ENCODE measurements at regions not wholly inside any gene's neighbourhood (a gene's known extent, or its start where the extent isn't known, plus 50 kb on each side); places are given as distances from the start of the nearest gene placed in this dataset.

- in situ Hi-C loops (cut with HindIII; ENCODE audit: low sequenced_read_pairs): no loop called here
- no peak overlapping the region for H3K4me3 ChIP-seq (ENCODE audit: low read depth, low read length)
- DNase-seq (ENCODE audit: low read depth, low spot score): no peak
- TF ChIP-seq CTCF (IDR thresholded peaks at IDR 0.05; ENCODE audit: low read depth, low read length): no peak
Observed at GRCh38 chr2:9769171-9770005, 73.9 kb upstream of the TAF1B start.

DNA sequence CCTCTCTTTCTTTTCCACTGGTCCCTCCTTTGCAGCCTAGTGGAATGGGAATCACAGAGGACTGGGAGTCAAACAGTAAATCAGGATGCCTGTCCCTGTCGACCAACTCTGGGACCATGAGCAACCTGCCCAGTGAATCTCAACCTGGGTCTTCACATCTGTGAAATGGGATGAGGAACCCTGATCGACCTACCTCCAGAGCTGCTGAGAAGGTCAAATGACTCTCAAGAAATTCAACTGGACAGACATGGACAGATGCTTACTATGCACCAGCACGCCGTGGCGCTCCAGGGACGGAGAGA is 73.3 kb upstream of the TAF1B start:
- DNase-seq (ENCODE audit: low read depth, low spot score): no peak
- TF ChIP-seq CTCF (IDR thresholded peaks at IDR 0.05; ENCODE audit: low read depth, low read length): no peak
- H3K4me3 ChIP-seq (ENCODE audit: low read depth, low read length): no peak overlapping the region
- in situ Hi-C loops (cut with HindIII; ENCODE audit: low sequenced_read_pairs): no loop called here

- peak; percentile 70 for DNase-seq (ENCODE audit: low read depth, low spot score)
- in situ Hi-C loops (cut with HindIII; ENCODE audit: low sequenced_read_pairs): no loop called here
- H3K4me3 ChIP-seq (ENCODE audit: low read depth, low read length): no peak overlapping the region
- peak; percentile 84 for TF ChIP-seq CTCF (IDR thresholded peaks at IDR 0.05; ENCODE audit: low read depth, low read length)
Observed at GRCh38 chr2:9770308-9771100, 72.8 kb upstream of the TAF1B start.

- DNase-seq (ENCODE audit: low read depth, low spot score): no peak
- TF ChIP-seq CTCF (IDR thresholded peaks at IDR 0.05; ENCODE audit: low read depth, low read length): no peak
- H3K4me3 ChIP-seq (ENCODE audit: low read depth, low read length): no peak overlapping the region
- in situ Hi-C loops (cut with HindIII; ENCODE audit: low sequenced_read_pairs): no loop called here
Observed at GRCh38 chr2:9771101-9771449, 72.2 kb upstream of the TAF1B start.

DNA sequence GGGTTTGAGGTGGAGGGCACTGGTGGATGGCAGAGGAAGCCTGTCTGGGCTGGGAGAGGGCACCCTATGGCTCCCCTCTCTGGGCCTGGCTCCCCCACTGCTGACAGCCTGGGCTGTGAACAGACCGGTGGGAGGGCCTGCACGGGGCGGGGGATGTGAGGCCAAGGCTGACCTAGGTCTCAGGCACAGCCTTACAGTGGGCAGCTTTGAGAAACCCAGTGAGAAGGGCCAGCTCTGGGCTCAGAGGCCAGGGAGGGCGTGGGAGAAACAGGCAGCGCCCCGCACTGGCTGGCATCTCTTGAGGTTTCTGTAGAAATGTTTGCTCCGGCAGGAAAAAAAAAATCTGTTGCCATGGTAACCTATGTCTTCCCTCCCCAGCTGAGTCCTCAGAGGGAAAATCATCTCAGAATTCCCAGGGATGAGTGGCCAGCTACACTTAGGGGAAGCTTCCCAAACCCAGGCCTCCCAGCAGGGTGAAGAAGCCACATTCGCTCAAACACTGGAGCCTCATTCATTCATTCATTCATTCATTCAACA is 71.7 kb upstream of the TAF1B start:
- peak; percentile 79 for DNase-seq (ENCODE audit: low read depth, low spot score)
- in situ Hi-C loops (cut with HindIII; ENCODE audit: low sequenced_read_pairs): no loop called here
- no peak overlapping the region for H3K4me3 ChIP-seq (ENCODE audit: low read depth, low read length)
- TF ChIP-seq CTCF (IDR thresholded peaks at IDR 0.05; ENCODE audit: low read depth, low read length): peak; percentile 25

GRCh38 chr2:9772035-9772998 is 71.0 kb upstream of the TAF1B start:
- in situ Hi-C loops (cut with HindIII; ENCODE audit: low sequenced_read_pairs): no loop called here
- TF ChIP-seq CTCF (IDR thresholded peaks at IDR 0.05; ENCODE audit: low read depth, low read length): no peak
- H3K4me3 ChIP-seq (ENCODE audit: low read depth, low read length): no peak overlapping the region
- DNase-seq (ENCODE audit: low read depth, low spot score): no peak

Measured in astrocyte of the spinal cord (primary cell).